GM19025 (cell line): ENCODE measurements at regions not wholly inside any gene's neighbourhood (a gene's known extent, or its start where the extent isn't known, plus 50 kb on each side); places are given as distances from the start of the nearest gene placed in this dataset.
"Not testable (repeated sequence)": the region's sequence is repeated elsewhere in the genome, so short reads cannot be mapped to it uniquely, and the experiment has no call there.

ENCODE experiments used
- ATAC-seq: cut with Tn5 transposase; IDR thresholded peaks from one replicate; pipeline ENCODE4 v1.9.1; 2021; ENCODE audit warnings: mild to moderate bottlenecking, low read depth, moderate library complexity; ENCODE audit not compliant: unreplicated experiment

- ATAC-seq: not testable (repeated sequence)
These were observed 60.8 kb upstream of the GTF3A start for GRCh38 chr13:27363637-27364036.

GRCh38 chr13:27367570-27367969, 56.8 kb upstream of the GTF3A start:
- ATAC-seq: no peak

- ATAC-seq: no peak
These were observed 54.0 kb upstream of the GTF3A start for GRCh38 chr13:27370305-27370872.

GRCh38 chr13:27371932-27372331, 52.5 kb upstream of the GTF3A start:
- no peak for ATAC-seq

GRCh38 chr13:27372896-27373295, 51.5 kb upstream of the GTF3A start:
- no peak for ATAC-seq

- no peak for ATAC-seq
These were observed 50.2 kb upstream of the GTF3A start for GRCh38 chr13:27374126-27374613.
